Fibroblast of skin of right biceps (primary cell): ENCODE measurements at regions not wholly inside any gene's neighbourhood (a gene's known extent, or its start where the extent isn't known, plus 50 kb on each side); places are given as distances from the start of the nearest gene placed in this dataset.

Source experiments
- DNase-seq: peaks from one replicate; pipeline ENCODE4 v3.0.0-alpha.2; 2013

DNA sequence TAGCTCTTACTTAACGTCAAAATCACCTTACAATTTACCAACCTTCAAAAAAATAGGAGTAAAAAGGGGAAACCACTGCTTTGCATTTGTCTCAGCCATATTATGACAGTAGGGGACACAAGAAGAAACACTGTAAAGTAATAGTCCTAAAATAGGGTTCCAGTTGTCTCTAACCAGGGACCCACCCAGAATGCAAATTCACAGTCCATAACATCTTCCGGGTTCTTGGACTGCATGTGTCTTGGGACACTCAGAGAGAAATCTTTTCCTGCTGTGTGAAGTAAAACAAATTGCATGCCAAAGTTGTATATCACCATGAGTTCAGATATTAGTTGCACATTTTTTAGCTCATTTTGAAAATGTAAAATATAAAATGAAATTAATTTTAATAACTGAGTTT lies 69.8 kb upstream of the PGR start:
- DNase-seq: no peak

GRCh38 chr11:101195294-101195693 lies 65.7 kb upstream of the PGR start:
- DNase-seq: no peak

DNA sequence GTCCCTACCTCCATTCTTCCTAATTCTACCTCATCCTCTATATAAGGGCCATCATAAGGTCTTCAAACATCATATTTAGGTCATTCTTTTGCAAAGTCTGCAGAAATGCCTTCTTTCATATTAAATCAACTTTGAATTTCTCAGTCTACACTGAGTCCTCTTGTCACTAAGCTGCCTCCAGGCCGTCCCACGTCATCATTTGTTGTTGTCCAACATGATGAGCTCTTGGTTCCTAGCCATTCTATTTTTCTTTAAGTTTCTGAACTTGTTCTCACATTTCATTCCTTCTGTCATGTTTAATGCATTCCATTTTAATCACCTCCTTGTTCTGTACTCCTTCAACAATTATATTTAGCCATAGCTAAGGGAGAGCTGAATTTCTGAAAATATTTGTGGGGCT lies 59.2 kb upstream of the PGR start:
- DNase-seq: no peak

DNA sequence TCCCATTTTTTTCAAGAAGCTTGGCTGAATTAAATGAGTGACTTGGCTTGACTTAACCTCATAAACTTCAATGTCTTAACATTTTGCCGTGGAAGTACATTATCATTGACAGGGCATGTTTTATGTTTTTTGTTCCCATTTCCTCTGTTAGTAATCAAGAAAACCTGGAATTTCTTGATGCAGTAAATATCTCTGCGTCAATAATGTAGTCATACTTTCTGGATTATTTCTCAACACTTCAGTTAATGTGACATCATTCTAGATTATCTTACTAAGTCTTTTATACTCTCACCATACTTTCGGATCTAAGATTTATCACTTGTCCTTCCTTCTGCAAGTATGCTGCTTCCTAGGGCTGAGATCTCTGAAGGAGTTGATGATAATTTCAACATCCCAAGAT lies 58.6 kb upstream of the PGR start:
- DNase-seq: no peak

- DNase-seq: no peak
These were observed 58.1 kb upstream of the PGR start for GRCh38 chr11:101187748-101188147.

GRCh38 chr11:101185985-101186384 lies 56.4 kb upstream of the PGR start:
- DNase-seq: no peak

DNA sequence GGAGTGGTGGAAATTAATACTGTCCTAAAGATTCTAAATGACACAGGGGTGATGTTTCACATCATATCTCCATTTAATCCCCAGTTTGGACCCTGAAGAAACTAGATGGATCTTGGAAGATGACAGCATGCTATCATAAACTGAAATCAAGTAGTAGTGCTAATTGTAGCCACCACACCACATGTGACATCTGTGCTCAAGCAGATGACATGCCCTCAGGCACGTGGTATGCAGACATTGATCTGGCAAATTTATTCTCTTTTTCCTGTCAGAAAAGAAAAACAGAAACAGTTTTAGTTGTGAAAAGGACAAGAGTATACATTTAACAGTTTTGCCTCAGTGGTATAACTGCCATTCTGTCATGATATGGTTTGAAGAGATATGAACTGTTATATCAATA lies 52.9 kb upstream of the PGR start:
- no peak for DNase-seq

DNA sequence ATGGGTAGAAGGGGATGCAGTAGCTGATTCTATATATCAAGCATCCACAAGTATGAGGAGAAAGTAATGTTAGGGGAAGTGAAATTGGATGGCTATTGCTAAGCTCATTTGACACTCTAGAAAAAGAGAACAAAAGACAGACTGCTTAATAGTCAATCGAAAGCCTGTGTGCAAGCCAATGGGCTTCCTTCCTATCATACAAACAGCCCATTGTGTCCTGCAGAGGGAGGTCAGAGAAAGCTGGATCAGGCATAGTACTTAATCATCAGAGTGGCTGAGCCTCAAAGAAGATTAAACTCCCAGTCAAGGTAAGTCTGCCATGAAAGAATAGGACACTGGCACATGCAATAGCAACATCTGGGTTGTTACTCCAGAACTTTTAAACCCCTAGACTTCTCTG lies 50.9 kb upstream of the PGR start:
- DNase-seq: no peak
